ENCODE measurements at regions not wholly inside any gene's neighbourhood (a gene's known extent, or its start where the extent isn't known, plus 50 kb on each side); places are given as distances from the start of the nearest gene placed in this dataset.

- TF ChIP-seq, protein P1, sequence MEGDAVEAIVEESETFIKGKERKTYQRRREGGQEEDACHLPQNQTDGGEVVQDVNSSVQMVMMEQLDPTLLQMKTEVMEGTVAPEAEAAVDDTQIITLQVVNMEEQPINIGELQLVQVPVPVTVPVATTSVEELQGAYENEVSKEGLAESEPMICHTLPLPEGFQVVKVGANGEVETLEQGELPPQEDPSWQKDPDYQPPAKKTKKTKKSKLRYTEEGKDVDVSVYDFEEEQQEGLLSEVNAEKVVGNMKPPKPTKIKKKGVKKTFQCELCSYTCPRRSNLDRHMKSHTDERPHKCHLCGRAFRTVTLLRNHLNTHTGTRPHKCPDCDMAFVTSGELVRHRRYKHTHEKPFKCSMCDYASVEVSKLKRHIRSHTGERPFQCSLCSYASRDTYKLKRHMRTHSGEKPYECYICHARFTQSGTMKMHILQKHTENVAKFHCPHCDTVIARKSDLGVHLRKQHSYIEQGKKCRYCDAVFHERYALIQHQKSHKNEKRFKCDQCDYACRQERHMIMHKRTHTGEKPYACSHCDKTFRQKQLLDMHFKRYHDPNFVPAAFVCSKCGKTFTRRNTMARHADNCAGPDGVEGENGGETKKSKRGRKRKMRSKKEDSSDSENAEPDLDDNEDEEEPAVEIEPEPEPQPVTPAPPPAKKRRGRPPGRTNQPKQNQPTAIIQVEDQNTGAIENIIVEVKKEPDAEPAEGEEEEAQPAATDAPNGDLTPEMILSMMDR (IDR thresholded peaks at IDR 0.05) = no peak
- no peak for TF ChIP-seq POLR2A (IDR thresholded peaks at IDR 0.05)
Observed at GRCh38 chr17:45666046-45666600, 118.0 kb upstream of the CRHR1 start.

All from testis (tissue), 2 donors.